ENCODE measurements at regions not wholly inside any gene's neighbourhood (a gene's known extent, or its start where the extent isn't known, plus 50 kb on each side); places are given as distances from the start of the nearest gene placed in this dataset.

DNA sequence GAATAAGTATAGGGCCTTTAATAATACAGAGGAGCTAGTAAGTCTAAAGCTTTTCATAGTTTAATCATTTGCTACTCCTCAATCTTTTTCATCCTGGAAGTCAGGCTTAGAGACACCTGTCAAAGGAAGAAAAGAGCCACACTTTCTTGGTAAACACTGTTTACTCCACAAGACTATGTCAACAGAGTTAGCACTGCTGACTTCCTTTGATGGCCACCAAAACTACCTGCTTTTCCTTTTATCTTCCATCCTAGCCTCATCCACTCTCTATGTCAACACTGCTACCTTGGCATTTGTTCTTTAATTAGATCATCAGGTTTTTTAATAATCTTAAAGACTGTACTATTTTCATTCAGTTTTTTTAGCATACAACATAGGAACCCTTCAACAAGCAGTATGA is 106.2 kb downstream of the ELAPOR2 start:
- no peaks in the 10 kb centered on the region for H3K9me3 ChIP-seq
- no peaks in the 10 kb centered on the region for H3K36me3 ChIP-seq
- peak; percentile 21 to 59 for ATAC-seq
- H3K27me3 ChIP-seq (ENCODE audit: low read depth): no peaks in the 10 kb centered on the region
- TF ChIP-seq CTCF (IDR thresholded peaks at IDR 0.05): no peak
- peaks cover 12% of the 10 kb centered on the region for H3K4me1 ChIP-seq
- no peak overlapping the region for H3K4me3 ChIP-seq
- H3K27ac ChIP-seq: no peak overlapping the region
- intact Hi-C loops (cut with DNase I): no loop called here
- DNase-seq: no peak

DNA sequence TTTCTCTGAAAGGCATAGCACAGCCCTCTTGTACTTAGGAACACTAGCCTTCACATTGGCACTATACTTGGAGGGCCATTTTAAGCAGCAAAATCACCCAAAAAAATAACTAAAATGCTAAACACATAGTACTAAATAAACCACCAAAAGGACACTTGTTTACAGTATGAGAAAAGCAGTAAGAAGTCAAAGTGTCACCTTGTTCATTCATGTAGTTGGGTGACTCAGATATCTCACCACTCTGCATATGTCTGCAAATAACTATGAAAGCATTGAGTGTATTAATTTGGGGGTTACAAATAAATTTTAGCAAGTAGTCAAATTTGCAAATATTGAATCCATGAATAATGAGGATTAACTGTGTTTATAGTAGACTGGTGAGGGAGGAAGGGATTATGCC is 107.6 kb downstream of the ELAPOR2 start:
- no peak for TF ChIP-seq CTCF (IDR thresholded peaks at IDR 0.05)
- H3K9me3 ChIP-seq: no peaks in the 10 kb centered on the region

GRCh38 chr7:86950944-86951343 is 108.5 kb downstream of the ELAPOR2 start:
- Histone ChIP-seq H3K4me3 (no peak overlapping the region), H3K36me3 (no peaks in the 10 kb centered on the region), H3K27ac (no peak overlapping the region), H3K9me3 (no peaks in the 10 kb centered on the region), H3K4me1 (peaks cover 21% of the 10 kb centered on the region), H3K27me3 (ENCODE audit: low read depth) (no peaks in the 10 kb centered on the region)
- ATAC-seq: no peak
- no peak for DNase-seq
- TF ChIP-seq CTCF (IDR thresholded peaks at IDR 0.05): no peak
- intact Hi-C loops (cut with DNase I): no loop called here

More for the DNA sequence above, 107.6 kb downstream of the ELAPOR2 start:
- no peak overlapping the region for H3K27ac ChIP-seq
- H3K4me1 ChIP-seq: peaks cover 21% of the 10 kb centered on the region
- no peaks in the 10 kb centered on the region for H3K36me3 ChIP-seq
- ATAC-seq: no peak
- H3K4me3 ChIP-seq: no peak overlapping the region
- H3K27me3 ChIP-seq (ENCODE audit: low read depth): no peaks in the 10 kb centered on the region
- intact Hi-C loops (cut with DNase I): no loop called here
- no peak for DNase-seq

- peak; percentile 34 for DNase-seq
- intact Hi-C loops (cut with DNase I): no loop called here
- no peaks in the 10 kb centered on the region for H3K27me3 ChIP-seq (ENCODE audit: low read depth)
Measured at GRCh38 chr7:86950360-86950759, 109.1 kb downstream of the ELAPOR2 start.

DNA sequence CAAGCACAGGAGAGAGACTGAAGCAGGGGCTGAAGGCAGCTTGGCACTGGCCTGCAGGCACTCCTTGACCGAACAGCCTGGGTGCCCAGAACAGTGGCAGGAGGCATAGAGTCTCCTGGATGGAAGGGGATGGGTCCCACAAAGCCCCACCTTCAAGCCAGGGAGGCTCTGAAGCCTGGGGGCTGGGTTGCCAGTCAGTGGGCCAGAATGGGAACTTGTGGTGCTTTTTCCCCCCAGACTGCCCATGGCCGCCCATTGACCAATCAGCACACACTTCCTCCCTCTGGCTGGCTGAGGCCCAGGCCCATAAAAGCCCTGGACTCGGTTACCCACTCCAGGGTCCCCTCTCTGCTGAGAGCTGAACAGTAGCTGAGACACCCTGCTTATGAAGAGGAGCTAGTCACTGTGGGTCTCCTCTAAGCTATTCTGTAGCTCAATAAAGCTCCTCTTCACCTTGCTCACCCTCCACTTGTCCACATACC is 109.6 kb downstream of the ELAPOR2 start:
- Histone ChIP-seq H3K27me3 (ENCODE audit: low read depth) (no peaks in the 10 kb centered on the region), H3K4me3 (no peak overlapping the region), H3K36me3 (no peaks in the 10 kb centered on the region), H3K27ac (no peak overlapping the region), H3K4me1 (peaks cover 21% of the 10 kb centered on the region), H3K9me3 (no peaks in the 10 kb centered on the region)
- ATAC-seq (peak in 1 of 2 donors; percentile 36), DNase-seq (no peak)
- intact Hi-C loops (cut with DNase I): loop anchor here (10.0 kb wide), 1 partner anchor 285 kb away; no protein-coding TSS in a partner anchor
- no peak for TF ChIP-seq CTCF (IDR thresholded peaks at IDR 0.05)

More at GRCh38 chr7:86950360-86950759, 109.1 kb downstream of the ELAPOR2 start:
- Histone ChIP-seq H3K4me3 (no peak overlapping the region), H3K27ac (no peak overlapping the region), H3K36me3 (no peaks in the 10 kb centered on the region), H3K4me1 (peaks cover 21% of the 10 kb centered on the region), H3K9me3 (no peaks in the 10 kb centered on the region)
- no peak for TF ChIP-seq CTCF (IDR thresholded peaks at IDR 0.05)
- ATAC-seq: no peak
